ENCODE measurements at regions not wholly inside any gene's neighbourhood (a gene's known extent, or its start where the extent isn't known, plus 50 kb on each side); places are given as distances from the start of the nearest gene placed in this dataset.
A peak's percentile ranks its signal among the peaks of the same experiment; 100 is the strongest.

DNA sequence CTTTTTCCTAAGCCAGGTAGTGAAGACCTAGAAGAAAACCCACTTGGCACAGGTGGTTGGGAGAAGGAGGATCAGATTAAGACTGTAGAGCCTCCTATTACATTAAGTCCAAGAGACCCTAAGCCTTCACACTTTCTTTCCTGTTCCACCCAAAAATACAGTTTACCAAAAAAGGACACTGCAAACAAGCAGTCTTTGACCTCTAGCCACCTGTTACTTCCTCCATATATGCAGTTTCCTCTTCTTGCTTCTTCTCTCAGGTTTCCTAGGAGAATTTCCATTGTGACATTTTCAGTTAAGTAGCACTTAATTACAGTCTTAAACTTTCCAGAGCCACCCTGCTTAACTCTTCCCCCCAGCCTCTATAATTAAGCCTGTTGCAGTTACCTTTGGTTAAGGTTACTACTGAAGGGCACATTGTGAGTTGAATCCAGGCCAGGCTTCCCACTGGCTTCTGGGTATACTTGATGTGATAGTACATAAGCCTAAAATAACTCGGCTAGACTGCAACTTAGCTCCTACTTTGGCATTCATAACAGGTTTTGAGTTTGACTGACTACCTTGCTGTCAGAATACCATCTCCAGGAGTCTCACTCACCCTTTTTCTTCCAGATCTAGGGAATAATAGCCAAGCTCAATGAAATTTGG is 114.2 kb upstream of the UMPS start:
- no peak for TF ChIP-seq CTCF (IDR thresholded peaks at IDR 0.05; ENCODE audit: low read depth, low read length)
- DNase-seq (ENCODE audit: low read depth in 2 of 2), result no peak
- no peak overlapping the region for H3K4me3 ChIP-seq (replicated peaks in 1 of 2; ENCODE audit: low read depth in 2 of 2, low read length in 2 of 2)

- H3K4me3 ChIP-seq (replicated peaks in 1 of 2; ENCODE audit: low read depth in 2 of 2, low read length in 2 of 2), result no peak overlapping the region
- no peak for DNase-seq (ENCODE audit: low read depth in 2 of 2)
- TF ChIP-seq CTCF (IDR thresholded peaks at IDR 0.05; ENCODE audit: low read depth, low read length), result no peak
Observed at GRCh38 chr3:124617177-124617576, 113.1 kb upstream of the UMPS start.

DNA sequence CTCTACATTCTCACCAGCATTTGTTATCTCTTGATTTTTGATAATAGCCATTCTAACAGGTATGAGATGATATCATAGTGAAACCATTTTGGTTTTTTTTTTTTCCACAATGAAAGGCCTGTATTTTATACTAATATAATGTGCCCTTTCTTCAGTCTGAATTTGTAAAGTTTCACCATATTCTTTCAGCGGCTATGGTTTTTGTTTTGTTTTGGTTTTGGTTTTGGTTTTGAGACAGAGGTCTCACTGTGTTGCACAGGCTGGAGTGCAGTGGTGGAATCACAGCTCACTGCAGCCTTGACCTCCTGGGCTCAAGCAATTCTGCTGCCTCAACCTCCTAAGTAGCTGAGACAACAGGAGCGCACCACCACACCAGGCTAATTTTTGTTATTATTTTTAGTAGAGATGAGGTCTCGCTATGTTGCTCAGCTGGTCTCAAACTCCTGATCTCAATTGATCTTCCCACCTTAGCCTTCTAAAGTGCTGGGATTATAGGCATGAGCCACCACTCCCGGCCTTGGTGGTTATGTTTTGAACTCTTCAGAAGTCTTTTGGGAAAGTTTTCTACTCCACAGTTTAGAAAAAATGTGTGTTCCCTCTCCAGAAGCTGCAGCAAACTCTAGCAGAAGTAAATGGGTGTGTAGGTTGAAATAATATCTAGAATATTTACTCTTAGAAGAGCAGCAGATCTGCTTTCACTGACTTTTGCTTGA is 110.2 kb upstream of the UMPS start:
- DNase-seq (ENCODE audit: low read depth in 2 of 2), result no peak
- no peak overlapping the region for H3K4me3 ChIP-seq (replicated peaks in 1 of 2; ENCODE audit: low read depth in 2 of 2, low read length in 2 of 2)
- TF ChIP-seq CTCF (IDR thresholded peaks at IDR 0.05; ENCODE audit: low read depth, low read length), result no peak

DNA sequence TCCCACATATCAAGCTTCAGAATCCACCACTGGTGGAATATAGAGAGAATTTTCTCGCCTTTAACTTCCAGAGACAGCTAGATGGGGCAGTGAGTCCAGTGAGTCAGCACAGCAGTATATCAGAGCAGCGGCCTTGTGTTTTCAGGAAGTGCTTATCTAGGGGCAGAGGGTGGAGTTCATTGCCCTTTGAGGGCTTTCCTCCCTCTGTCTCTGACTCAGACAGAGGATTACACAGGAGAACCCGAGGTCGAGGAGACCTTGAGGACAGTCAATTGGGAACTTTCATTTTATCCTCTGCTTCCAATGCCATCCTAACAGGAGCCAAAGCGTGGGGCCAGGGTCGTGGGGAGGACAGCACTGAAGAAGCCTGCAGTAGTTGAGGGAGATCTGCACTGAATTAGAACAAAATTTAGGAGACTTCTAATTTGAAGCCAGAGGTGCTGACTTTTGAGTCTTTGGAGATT is 109.6 kb upstream of the UMPS start:
- DNase-seq (ENCODE audit: low read depth in 2 of 2), result peak; percentile 41 to 51
- no peak for TF ChIP-seq CTCF (IDR thresholded peaks at IDR 0.05; ENCODE audit: low read depth, low read length)
- H3K4me3 ChIP-seq (replicated peaks in 1 of 2; ENCODE audit: low read depth in 2 of 2, low read length in 2 of 2), result no peak overlapping the region

- TF ChIP-seq CTCF (IDR thresholded peaks at IDR 0.05; ENCODE audit: low read depth, low read length), result no peak
Observed at GRCh38 chr3:124621498-124621897, 108.8 kb upstream of the UMPS start.

GRCh38 chr3:124625074-124625473 is 105.2 kb upstream of the UMPS start:
- DNase-seq (ENCODE audit: low read depth in 2 of 2), result no peak
- no peak for TF ChIP-seq CTCF (IDR thresholded peaks at IDR 0.05; ENCODE audit: low read depth, low read length)
- no peak overlapping the region for H3K4me3 ChIP-seq (replicated peaks in 1 of 2; ENCODE audit: low read depth in 2 of 2, low read length in 2 of 2)

More at GRCh38 chr3:124621498-124621897, 108.8 kb upstream of the UMPS start:
- no peak overlapping the region for H3K4me3 ChIP-seq (replicated peaks in 1 of 2; ENCODE audit: low read depth in 2 of 2, low read length in 2 of 2)
- DNase-seq (ENCODE audit: low read depth in 2 of 2), result peak in 1 of 2 donors; percentile 56
